ENCODE measurements at regions not wholly inside any gene's neighbourhood (a gene's known extent, or its start where the extent isn't known, plus 50 kb on each side); places are given as distances from the start of the nearest gene placed in this dataset.

- TF ChIP-seq POLR2A (IDR thresholded peaks at IDR 0.05; ENCODE audit: low read depth, low read length) (no peak), POLR2AphosphoS5 (IDR thresholded peaks at IDR 0.05; ENCODE audit: low read depth, low read length) (no peak)
Measured at GRCh38 chr5:98318386-98318785, 455.1 kb upstream of the RGMB start.

Data from GM12892 (cell line).